Calu3 (cell line): ENCODE measurements at regions not wholly inside any gene's neighbourhood (a gene's known extent, or its start where the extent isn't known, plus 50 kb on each side); places are given as distances from the start of the nearest gene placed in this dataset.

Experiments used
- BruUV-seq: library from RNA; stranded (reverse); fragments of 400-500 nt; replicated peaks from 2 replicates; lab custom pipeline; 2021; lab: Mats Ljungman, UMichigan
- CTCF ChIA-PET: fragments of 300-600 bp; sonication (Branson Sonifier 250); formaldehyde crosslinking; loops from one replicate; lab custom pipeline; 2022; ENCODE audit warnings: antibody characterized with exemption; lab: Charles Lee
- DNase-seq: peaks from one replicate; pipeline ENCODE4 v3.0.0; 2022
- H3K27ac Mint-ChIP-seq: one replicate; pipeline ENCODE4 v1.8.0; 2022; ENCODE audit warnings: mixed read lengths; ENCODE audit not compliant: unreplicated experiment
- H3K27me3 Mint-ChIP-seq: one replicate; pipeline ENCODE4 v1.8.0; 2022; ENCODE audit warnings: mixed read lengths; ENCODE audit not compliant: unreplicated experiment
- H3K36me3 Mint-ChIP-seq: one replicate; pipeline ENCODE4 v1.8.0; 2022; ENCODE audit warnings: mild to moderate bottlenecking, moderate library complexity, mixed read lengths; ENCODE audit not compliant: insufficient read depth, unreplicated experiment
- H3K4me1 Mint-ChIP-seq: one replicate; pipeline ENCODE4 v1.8.0; 2022; ENCODE audit warnings: mild to moderate bottlenecking, low read depth, mixed read lengths; ENCODE audit not compliant: unreplicated experiment
- H3K4me3 Mint-ChIP-seq: one replicate; pipeline ENCODE4 v1.8.0; 2022; ENCODE audit warnings: mild to moderate bottlenecking, low read depth, moderate library complexity, mixed read lengths; ENCODE audit not compliant: unreplicated experiment
- H3K9me3 Mint-ChIP-seq: one replicate; pipeline ENCODE4 v1.8.0; 2022; ENCODE audit warnings: low read depth, mixed read lengths; ENCODE audit not compliant: unreplicated experiment
- intact Hi-C: fragments of 100-400 bp; cut with micrococcal nuclease; formaldehyde crosslinking; loops from one replicate; pipeline ENCODE4 v1.10.0; 2022; ENCODE audit not compliant: unreplicated experiment
- TF ChIP-seq, protein P1 (sequence below): fragments of 200-600 bp; IDR thresholded peaks from one replicate; pipeline ENCODE4 v1.8.0; 2022; ENCODE audit warnings: antibody characterized with exemption; ENCODE audit not compliant: unreplicated experiment

- Mint-ChIP-seq H3K27ac (no peak overlapping the region), H3K36me3 (no peaks in the 10 kb centered on the region), H3K27me3 (no peaks in the 10 kb centered on the region), H3K9me3 (peaks cover 10% of the 10 kb centered on the region), H3K4me3 (no peak overlapping the region), H3K4me1 (no peaks in the 10 kb centered on the region)
- TF ChIP-seq, protein P1, sequence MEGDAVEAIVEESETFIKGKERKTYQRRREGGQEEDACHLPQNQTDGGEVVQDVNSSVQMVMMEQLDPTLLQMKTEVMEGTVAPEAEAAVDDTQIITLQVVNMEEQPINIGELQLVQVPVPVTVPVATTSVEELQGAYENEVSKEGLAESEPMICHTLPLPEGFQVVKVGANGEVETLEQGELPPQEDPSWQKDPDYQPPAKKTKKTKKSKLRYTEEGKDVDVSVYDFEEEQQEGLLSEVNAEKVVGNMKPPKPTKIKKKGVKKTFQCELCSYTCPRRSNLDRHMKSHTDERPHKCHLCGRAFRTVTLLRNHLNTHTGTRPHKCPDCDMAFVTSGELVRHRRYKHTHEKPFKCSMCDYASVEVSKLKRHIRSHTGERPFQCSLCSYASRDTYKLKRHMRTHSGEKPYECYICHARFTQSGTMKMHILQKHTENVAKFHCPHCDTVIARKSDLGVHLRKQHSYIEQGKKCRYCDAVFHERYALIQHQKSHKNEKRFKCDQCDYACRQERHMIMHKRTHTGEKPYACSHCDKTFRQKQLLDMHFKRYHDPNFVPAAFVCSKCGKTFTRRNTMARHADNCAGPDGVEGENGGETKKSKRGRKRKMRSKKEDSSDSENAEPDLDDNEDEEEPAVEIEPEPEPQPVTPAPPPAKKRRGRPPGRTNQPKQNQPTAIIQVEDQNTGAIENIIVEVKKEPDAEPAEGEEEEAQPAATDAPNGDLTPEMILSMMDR: no peak
- intact Hi-C loops: no loop called here
- no TSS peak for BruUV-seq
- CTCF ChIA-PET: interaction anchor here (0.6 kb wide), 1 partner anchor 1476 kb away, joined by 3 read pairs; no protein-coding TSS in a partner anchor
- DNase-seq: no peak
These were observed 246.7 kb upstream of the ADRA1B start for GRCh38 chr5:159669559-159669958.

DNA sequence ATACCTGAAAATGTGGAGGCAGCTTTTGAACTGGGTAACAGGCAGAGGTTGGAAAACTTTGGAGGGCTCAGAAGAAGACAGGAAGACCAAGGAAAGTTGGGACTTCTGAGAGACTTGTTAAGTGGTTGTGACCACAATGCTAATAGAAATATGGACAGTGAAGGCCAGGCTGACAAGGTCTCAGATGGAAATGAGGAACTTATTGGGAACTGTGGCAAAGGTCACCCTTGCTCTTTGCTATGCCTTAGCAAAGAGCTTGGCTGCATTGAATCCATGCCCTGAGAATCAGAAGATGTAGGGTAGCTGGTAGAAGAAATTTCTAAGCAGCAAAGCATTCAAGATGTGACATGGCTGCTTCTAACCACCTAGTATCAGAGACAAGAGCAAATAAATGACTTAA is 244.4 kb upstream of the ADRA1B start:
- Mint-ChIP-seq H3K4me3 (no peak overlapping the region), H3K4me1 (no peaks in the 10 kb centered on the region), H3K36me3 (no peaks in the 10 kb centered on the region), H3K27me3 (no peaks in the 10 kb centered on the region), H3K27ac (no peak overlapping the region), H3K9me3 (peaks cover 10% of the 10 kb centered on the region)
- intact Hi-C loops: no loop called here
- TF ChIP-seq, protein P1: no peak
- DNase-seq: no peak
- CTCF ChIA-PET: interaction anchor here (0.6 kb wide), 1 partner anchor 291 kb away, joined by 4 read pairs; no protein-coding TSS in a partner anchor
- no TSS peak for BruUV-seq

DNA sequence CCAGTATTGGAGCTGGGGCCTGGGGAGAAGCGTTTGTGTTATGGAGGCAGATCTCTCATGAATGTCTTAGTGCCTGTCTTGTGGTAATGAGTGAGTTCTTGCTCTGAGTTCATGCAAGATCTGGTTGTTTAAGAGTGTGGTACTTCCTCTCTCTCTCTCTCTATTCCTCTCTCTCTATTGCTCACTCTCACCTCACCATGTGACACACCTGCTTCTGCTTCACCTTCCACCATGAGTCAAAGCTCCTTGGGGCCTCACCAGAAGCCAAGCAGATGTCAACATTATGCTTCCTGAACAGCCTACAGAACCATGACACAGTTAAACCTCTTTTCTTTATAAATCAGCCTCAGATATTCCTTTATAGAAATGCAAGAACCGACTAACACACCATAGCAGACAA is 242.7 kb upstream of the ADRA1B start:
- H3K4me1 Mint-ChIP-seq: no peaks in the 10 kb centered on the region
- H3K4me3 Mint-ChIP-seq: no peak overlapping the region
- no peak for DNase-seq
- CTCF ChIA-PET: no interaction called here
- no peaks in the 10 kb centered on the region for H3K27me3 Mint-ChIP-seq
- H3K9me3 Mint-ChIP-seq: peaks cover 10% of the 10 kb centered on the region
- H3K36me3 Mint-ChIP-seq: no peaks in the 10 kb centered on the region
- H3K27ac Mint-ChIP-seq: no peak overlapping the region
- intact Hi-C loops: no loop called here
- no TSS peak for BruUV-seq
- TF ChIP-seq, protein P1: no peak

GRCh38 chr5:159678657-159679392 is 237.5 kb upstream of the ADRA1B start:
- TF ChIP-seq, protein P1: no peak
- Mint-ChIP-seq H3K27ac (no peak overlapping the region), H3K27me3 (no peaks in the 10 kb centered on the region), H3K9me3 (peaks cover 25% of the 10 kb centered on the region), H3K4me1 (no peaks in the 10 kb centered on the region), H3K4me3 (no peak overlapping the region), H3K36me3 (no peaks in the 10 kb centered on the region)
- BruUV-seq: no TSS peak
- intact Hi-C loops: no loop called here
- CTCF ChIA-PET: no interaction called here
- DNase-seq: no peak
